Body of pancreas (tissue), 4 donors: ENCODE measurements at regions not wholly inside any gene's neighbourhood (a gene's known extent, or its start where the extent isn't known, plus 50 kb on each side); places are given as distances from the start of the nearest gene placed in this dataset.

Experiments
- CTCF ChIP-seq, 7 experiments: fragments of 450-650 bp in 4 of 7; fragments of 200-600 bp in 3 of 7; sonication (generic) in 3 of 7; IDR thresholded peaks; one replicate each; pipeline ENCODE4 v1.5.1; 2016 to 2019; ENCODE audit warnings: antibody characterized with exemption in 7 of 7
- POLR2A ChIP-seq, 3 donors: fragments of 450-650 bp; IDR thresholded peaks; one replicate each; pipeline ENCODE4 v1.6.1; 2016; ENCODE audit warnings: antibody characterized with exemption in 3 of 3, mild to moderate bottlenecking in 2 of 3

- TF ChIP-seq CTCF (IDR thresholded peaks at IDR 0.05) (no peak), POLR2A (IDR thresholded peaks at IDR 0.05) (no peak)
Observed at GRCh38 chr1:201605385-201606010, 66.6 kb downstream of the NAV1 start.
